HCT116 (cell line): ENCODE measurements at regions not wholly inside any gene's neighbourhood (a gene's known extent, or its start where the extent isn't known, plus 50 kb on each side); places are given as distances from the start of the nearest gene placed in this dataset.

Experiments used
- ATAC-seq: fragments of 200-7000 bp; cut with Tn5 transposase; 2 replicates; pipeline ENCODE4 v1.9.1; 2020; ENCODE audit warnings: mild to moderate bottlenecking, moderate library complexity
- BruUV-seq: library from RNA; stranded (reverse); fragments of 400-500 nt; replicated peaks from 2 replicates; lab custom pipeline; 2021; lab: Mats Ljungman, UMichigan
- CTCF ChIA-PET: fragments of 300-600 bp; sonication (Branson Sonifier 250); formaldehyde crosslinking; loops from one replicate; lab custom pipeline; 2021; ENCODE audit warnings: antibody characterized with exemption; lab: Charles Lee
- POLR2A ChIA-PET: fragments of 300-600, 350-600 bp; sonication (Branson Sonifier 250); formaldehyde crosslinking; loops from one replicate; lab custom pipeline; 2021; ENCODE audit warnings: antibody characterized with exemption; lab: Charles Lee
- RAD21 ChIA-PET, 2 experiments: fragments of 300-600 bp; sonication (Branson Sonifier 250); formaldehyde crosslinking; loops; one replicate each; lab custom pipeline; 2023; ENCODE audit warnings: low total read pairs in 2 of 2; ENCODE audit not compliant: uncharacterized antibody in 2 of 2, unreplicated experiment in 2 of 2, low non-redundant PET in 1 of 2; lab: Charles Lee
- DNase-seq: peaks from one replicate; pipeline ENCODE4 v3.0.0-alpha.2; 2010; ENCODE audit warnings: low read depth, low spot score
- H2AFZ ChIP-seq: fragments of 200-600 bp; shearing (Covaris generic), sonication (generic); 2 replicates; pipeline ENCODE4 v1.6.1; 2017; ENCODE audit warnings: low read depth, mixed run types, mixed read lengths, antibody characterized with exemption, low read length; ENCODE audit not compliant: poor library complexity, severe bottlenecking
- H3K27ac ChIP-seq: 2 replicates; pipeline ENCODE4 v1.5.1; 2012; ENCODE audit warnings: low read depth, low read length
- H3K27me3 ChIP-seq: fragments of 200-600 bp; sonication (generic); 2 replicates; pipeline ENCODE4 v1.6.1; 2016; ENCODE audit warnings: mixed run types, low read length, mixed read lengths; ENCODE audit not compliant: insufficient read depth
- H3K36me3 ChIP-seq, 2 experiments: fragments of 200-500 bp in 1 of 2; fragments of 200-600 bp in 1 of 2; sonication (Bioruptor generic) in 1 of 2; sonication (generic) in 1 of 2; 2 replicates each; pipeline versions ENCODE4 v1.5.1 to v1.6.1; 2014 to 2016; ENCODE audit warnings: low read length in 2 of 2, inconsistent platforms in 1 of 2, mixed read lengths in 1 of 2, mixed run types in 1 of 2; ENCODE audit not compliant: insufficient read depth in 2 of 2, control insufficient read depth in 1 of 2
- H3K4me1 ChIP-seq, 2 experiments: fragments of 200-600 bp in 1 of 2; sonication (generic) in 1 of 2; 2 replicates each; pipeline versions ENCODE4 v1.5.1 to v1.6.1; 2012 to 2017; ENCODE audit warnings: low read length in 2 of 2, inconsistent platforms in 1 of 2, mild to moderate bottlenecking in 1 of 2, mixed read lengths in 1 of 2, mixed run types in 1 of 2, moderate library complexity in 1 of 2; ENCODE audit not compliant: insufficient read depth in 2 of 2, control insufficient read depth in 1 of 2
- H3K4me2 ChIP-seq: fragments of 200-600 bp; sonication (generic); 2 replicates; pipeline ENCODE4 v1.6.1; 2017; ENCODE audit warnings: mixed run types, low read length, mixed read lengths
- H3K4me3 ChIP-seq, 2 experiments: fragments of 200-600 bp in 1 of 2; sonication (generic) in 1 of 2; replicated peaks in 1 of 2; 2 replicates each; pipeline ENCODE4 v1.5.1; 2011 to 2016; ENCODE audit warnings: low read length in 2 of 2, control low read depth in 1 of 2, low read depth in 1 of 2, mild to moderate bottlenecking in 1 of 2, mixed read lengths in 1 of 2, mixed run types in 1 of 2
- H3K79me2 ChIP-seq: fragments of 200-600 bp; sonication (generic); 2 replicates; pipeline ENCODE4 v1.6.1; 2017; ENCODE audit warnings: mild to moderate bottlenecking, mixed run types, low read length, moderate library complexity, mixed read lengths; ENCODE audit not compliant: insufficient read depth
- H3K9ac ChIP-seq: fragments of 200-600 bp; sonication (generic); 2 replicates; pipeline ENCODE4 v1.6.1; 2016; ENCODE audit warnings: low read length, mixed read lengths
- H3K9me2 ChIP-seq: fragments of 200-600 bp; sonication (generic), shearing (Covaris generic); 2 replicates; pipeline ENCODE4 v1.6.1; 2017; ENCODE audit warnings: mixed run types, mild to moderate bottlenecking, moderate library complexity; ENCODE audit not compliant: insufficient read depth
- H3K9me3 ChIP-seq, 2 experiments: fragments of 200-500 bp in 1 of 2; fragments of 200-600 bp in 1 of 2; sonication (Bioruptor generic) in 1 of 2; sonication (generic) in 1 of 2; 2 replicates each; pipeline ENCODE4 v1.6.1; 2014 to 2017; ENCODE audit warnings: low read length in 2 of 2, mixed read lengths in 2 of 2, inconsistent platforms in 1 of 2, low read depth in 1 of 2, mild to moderate bottlenecking in 1 of 2, mixed run types in 1 of 2, moderate library complexity in 1 of 2; ENCODE audit not compliant: control insufficient read depth in 1 of 2, insufficient read depth in 1 of 2
- H4K20me1 ChIP-seq: fragments of 200-600 bp; sonication (generic), shearing (Covaris generic); 2 replicates; pipeline ENCODE4 v1.6.1; 2017; ENCODE audit warnings: mixed run types, mild to moderate bottlenecking, moderate library complexity; ENCODE audit not compliant: insufficient read depth
- CBX3 ChIP-seq: IDR thresholded peaks from 2 replicates; pipeline ENCODE4 v1.6.1; 2012; ENCODE audit warnings: low read depth
- CEBPB ChIP-seq: IDR thresholded peaks from 2 replicates; pipeline ENCODE4 v1.6.1; 2012; ENCODE audit warnings: low read depth
- EGR1 ChIP-seq: IDR thresholded peaks from 2 replicates; pipeline ENCODE4 v1.6.1; 2012; ENCODE audit warnings: low read depth
- ELF1 ChIP-seq: IDR thresholded peaks from 2 replicates; pipeline ENCODE4 v1.6.1; 2012; ENCODE audit warnings: low read depth, borderline replicate concordance
- EZH2 ChIP-seq: fragments of 200-600 bp; sonication (generic); IDR thresholded peaks from 2 replicates; pipeline ENCODE4 v1.6.1; 2017; ENCODE audit warnings: antibody characterized with exemption, mixed run types
- EZH2phosphoT487 ChIP-seq: fragments of 200-600 bp; IDR thresholded peaks from 2 replicates; pipeline ENCODE4 v1.6.1; 2018; ENCODE audit warnings: antibody characterized with exemption, borderline replicate concordance
- FOSL1 ChIP-seq: IDR thresholded peaks from 2 replicates; pipeline ENCODE4 v1.6.1; 2012; ENCODE audit warnings: low read depth
- JUND ChIP-seq: IDR thresholded peaks from 2 replicates; pipeline ENCODE4 v1.6.1; 2012
- POLR2A ChIP-seq: IDR thresholded peaks from 2 replicates; pipeline ENCODE4 v1.7.0; 2011; ENCODE audit warnings: borderline replicate concordance; ENCODE audit not compliant: insufficient read depth, insufficient read length; ENCODE audit errors: extremely low read depth
- POLR2AphosphoS5 ChIP-seq: IDR thresholded peaks from 2 replicates; pipeline ENCODE4 v1.6.1; 2011; ENCODE audit warnings: mild to moderate bottlenecking, low read depth, low read length, moderate library complexity
- RAD21 ChIP-seq: IDR thresholded peaks from 2 replicates; pipeline ENCODE4 v1.6.1; 2012; ENCODE audit warnings: low read depth, mild to moderate bottlenecking
- SIN3A ChIP-seq: IDR thresholded peaks from 2 replicates; pipeline ENCODE4 v1.6.1; 2012; ENCODE audit warnings: low read depth
- SP1 ChIP-seq: IDR thresholded peaks from 2 replicates; pipeline ENCODE4 v1.6.1; 2012; ENCODE audit warnings: low read depth
- SRF ChIP-seq: IDR thresholded peaks from 2 replicates; pipeline ENCODE4 v1.6.1; 2012; ENCODE audit warnings: low read depth
- TCF7L2 ChIP-seq: IDR thresholded peaks from 2 replicates; pipeline ENCODE4 v1.7.0; 2011; ENCODE audit warnings: borderline replicate concordance, inconsistent platforms; ENCODE audit not compliant: insufficient read depth, insufficient read length; ENCODE audit errors: extremely low read depth
- YY1 ChIP-seq: IDR thresholded peaks from 2 replicates; pipeline ENCODE4 v1.6.1; 2011; ENCODE audit warnings: low read length, low read depth, moderate library complexity, mild to moderate bottlenecking; ENCODE audit not compliant: insufficient replicate concordance; ENCODE audit errors: extremely low read depth
- ZFX ChIP-seq: fragments of 450-650 bp; IDR thresholded peaks from 2 replicates; pipeline ENCODE4 v1.6.1; 2017
- ZNF274 ChIP-seq: fragments of 200-500 bp; sonication (Bioruptor generic); IDR thresholded peaks from 2 replicates; pipeline ENCODE4 v1.6.1; 2014; ENCODE audit warnings: mild to moderate bottlenecking, low read depth, low read length, inconsistent platforms
- intact Hi-C: fragments of 100-400 bp; cut with micrococcal nuclease; formaldehyde crosslinking; loops from 2 replicates; pipeline ENCODE4 v1.10.0; 2022
- TF ChIP-seq, protein P1 (sequence below): IDR thresholded peaks from 2 replicates; pipeline ENCODE4 v1.6.1; 2012; ENCODE audit warnings: low read depth
- TF ChIP-seq, protein P2 (sequence below): IDR thresholded peaks from 2 replicates; pipeline ENCODE4 v1.6.1; 2012
- TF ChIP-seq, protein P3 (sequence below): IDR thresholded peaks from 2 replicates; pipeline ENCODE4 v1.6.1; 2012
- TF ChIP-seq, protein P4 (sequence below), 3 experiments: fragments of 200-600 bp in 1 of 3; sonication (generic) in 1 of 3; IDR thresholded peaks in 2 of 3; conservative IDR thresholded peaks in 1 of 3; 2 replicates each; pipeline ENCODE4 v1.5.1; 2012 to 2017; ENCODE audit warnings: low read depth in 2 of 3, low read length in 2 of 3, antibody characterized with exemption in 1 of 3, borderline replicate concordance in 1 of 3, control low read depth in 1 of 3, mild to moderate bottlenecking in 1 of 3, mixed read lengths in 1 of 3, mixed run types in 1 of 3, moderate library complexity in 1 of 3; ENCODE audit not compliant: insufficient read depth in 1 of 3

- Histone ChIP-seq H3K9ac (peak overlapping the region; percentile 25; the same call in 1 of the 2 replicates), H3K79me2 (no peaks in the 10 kb centered on the region), H3K4me2 (peak overlapping the region; percentile 59), H3K27me3 (no peaks in the 10 kb centered on the region), H3K9me3 (no peaks in the 10 kb centered on the region), H3K4me1 (peaks cover 30 to 50% of the 10 kb centered on the region in 2 experiments), H2AFZ (peak overlapping the region; percentile 47), H3K36me3 (no peaks in the 10 kb centered on the region), H3K9me2 (no peaks in the 10 kb centered on the region), H3K27ac (no peak overlapping the region), H3K4me3 (no peak overlapping the region), H4K20me1 (no peaks in the 10 kb centered on the region)
- intact Hi-C loops = loop anchor here (5.0 kb wide), 1 partner anchor 139 kb away; the partner anchor contains the start of gene ARHGAP5
- ATAC-seq (peak; percentile 91), DNase-seq (peak; percentile 91)
- POLR2A ChIA-PET = interaction anchor here (0.5 to 1.0 kb wide), 2 partner anchors 445 to 876 kb away, joined by 3 to 5 read pairs; no protein-coding TSS in a partner anchor
- RAD21 ChIA-PET = interaction anchor here in 1 of 2 experiments (1.0 kb wide), 1 partner anchor 136 kb away, joined by 3 read pairs; no protein-coding TSS in a partner anchor
- CTCF ChIA-PET = interaction anchor here (0.9 to 1.2 kb wide), 3 partner anchors 315 to 532 kb away, joined by 3 to 8 read pairs (median 6); no protein-coding TSS in a partner anchor
- no TSS peak for BruUV-seq
- TF ChIP-seq SP1 (peak; percentile 85), FOSL1 (peak; percentile 91), SRF (no peak), CBX3 (peak; percentile 69; the same call in 1 of the 2 replicates), EZH2phosphoT487 (no peak), RAD21 (peak; percentile 13; the same call in 1 of the 2 replicates), TCF7L2 (peak; percentile 60), YY1 (no peak), SIN3A (no peak; the same call in 1 of the 2 replicates), ELF1 (no peak), POLR2A (no peak), JUND (peak; percentile 85), EZH2 (no peak), POLR2AphosphoS5 (peak; percentile 59; the same call in 1 of the 2 replicates), ZFX (no peak), ZNF274 (no peak), EGR1 (no peak), CEBPB (peak; percentile 20; the same call in 1 of the 2 replicates)
- TF ChIP-seq, protein P1, sequence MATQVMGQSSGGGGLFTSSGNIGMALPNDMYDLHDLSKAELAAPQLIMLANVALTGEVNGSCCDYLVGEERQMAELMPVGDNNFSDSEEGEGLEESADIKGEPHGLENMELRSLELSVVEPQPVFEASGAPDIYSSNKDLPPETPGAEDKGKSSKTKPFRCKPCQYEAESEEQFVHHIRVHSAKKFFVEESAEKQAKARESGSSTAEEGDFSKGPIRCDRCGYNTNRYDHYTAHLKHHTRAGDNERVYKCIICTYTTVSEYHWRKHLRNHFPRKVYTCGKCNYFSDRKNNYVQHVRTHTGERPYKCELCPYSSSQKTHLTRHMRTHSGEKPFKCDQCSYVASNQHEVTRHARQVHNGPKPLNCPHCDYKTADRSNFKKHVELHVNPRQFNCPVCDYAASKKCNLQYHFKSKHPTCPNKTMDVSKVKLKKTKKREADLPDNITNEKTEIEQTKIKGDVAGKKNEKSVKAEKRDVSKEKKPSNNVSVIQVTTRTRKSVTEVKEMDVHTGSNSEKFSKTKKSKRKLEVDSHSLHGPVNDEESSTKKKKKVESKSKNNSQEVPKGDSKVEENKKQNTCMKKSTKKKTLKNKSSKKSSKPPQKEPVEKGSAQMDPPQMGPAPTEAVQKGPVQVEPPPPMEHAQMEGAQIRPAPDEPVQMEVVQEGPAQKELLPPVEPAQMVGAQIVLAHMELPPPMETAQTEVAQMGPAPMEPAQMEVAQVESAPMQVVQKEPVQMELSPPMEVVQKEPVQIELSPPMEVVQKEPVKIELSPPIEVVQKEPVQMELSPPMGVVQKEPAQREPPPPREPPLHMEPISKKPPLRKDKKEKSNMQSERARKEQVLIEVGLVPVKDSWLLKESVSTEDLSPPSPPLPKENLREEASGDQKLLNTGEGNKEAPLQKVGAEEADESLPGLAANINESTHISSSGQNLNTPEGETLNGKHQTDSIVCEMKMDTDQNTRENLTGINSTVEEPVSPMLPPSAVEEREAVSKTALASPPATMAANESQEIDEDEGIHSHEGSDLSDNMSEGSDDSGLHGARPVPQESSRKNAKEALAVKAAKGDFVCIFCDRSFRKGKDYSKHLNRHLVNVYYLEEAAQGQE = no peak
- TF ChIP-seq, protein P2, sequence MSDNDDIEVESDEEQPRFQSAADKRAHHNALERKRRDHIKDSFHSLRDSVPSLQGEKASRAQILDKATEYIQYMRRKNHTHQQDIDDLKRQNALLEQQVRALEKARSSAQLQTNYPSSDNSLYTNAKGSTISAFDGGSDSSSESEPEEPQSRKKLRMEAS = peak; percentile 77
- TF ChIP-seq, protein P3, sequence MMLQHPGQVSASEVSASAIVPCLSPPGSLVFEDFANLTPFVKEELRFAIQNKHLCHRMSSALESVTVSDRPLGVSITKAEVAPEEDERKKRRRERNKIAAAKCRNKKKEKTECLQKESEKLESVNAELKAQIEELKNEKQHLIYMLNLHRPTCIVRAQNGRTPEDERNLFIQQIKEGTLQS = no peak
- TF ChIP-seq, protein P4, sequence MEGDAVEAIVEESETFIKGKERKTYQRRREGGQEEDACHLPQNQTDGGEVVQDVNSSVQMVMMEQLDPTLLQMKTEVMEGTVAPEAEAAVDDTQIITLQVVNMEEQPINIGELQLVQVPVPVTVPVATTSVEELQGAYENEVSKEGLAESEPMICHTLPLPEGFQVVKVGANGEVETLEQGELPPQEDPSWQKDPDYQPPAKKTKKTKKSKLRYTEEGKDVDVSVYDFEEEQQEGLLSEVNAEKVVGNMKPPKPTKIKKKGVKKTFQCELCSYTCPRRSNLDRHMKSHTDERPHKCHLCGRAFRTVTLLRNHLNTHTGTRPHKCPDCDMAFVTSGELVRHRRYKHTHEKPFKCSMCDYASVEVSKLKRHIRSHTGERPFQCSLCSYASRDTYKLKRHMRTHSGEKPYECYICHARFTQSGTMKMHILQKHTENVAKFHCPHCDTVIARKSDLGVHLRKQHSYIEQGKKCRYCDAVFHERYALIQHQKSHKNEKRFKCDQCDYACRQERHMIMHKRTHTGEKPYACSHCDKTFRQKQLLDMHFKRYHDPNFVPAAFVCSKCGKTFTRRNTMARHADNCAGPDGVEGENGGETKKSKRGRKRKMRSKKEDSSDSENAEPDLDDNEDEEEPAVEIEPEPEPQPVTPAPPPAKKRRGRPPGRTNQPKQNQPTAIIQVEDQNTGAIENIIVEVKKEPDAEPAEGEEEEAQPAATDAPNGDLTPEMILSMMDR (IDR thresholded peaks at IDR 0.05 in 2 of 3, conservative IDR thresholded peaks at IDR 0.05 in 1 of 3; ENCODE audit: borderline replicate concordance in 1 of 3, insufficient read depth in 1 of 3, low read depth in 2 of 3, low read length in 2 of 3) = no peak
Measured at GRCh38 chr14:31937730-31938346, 139.3 kb upstream of the ARHGAP5 start.
